Amygdala (tissue), 56 donors: ENCODE measurements at regions not wholly inside any gene's neighbourhood (a gene's known extent, or its start where the extent isn't known, plus 50 kb on each side); places are given as distances from the start of the nearest gene placed in this dataset.
A peak's percentile ranks its signal among the peaks of the same experiment; 100 is the strongest.

Experiments used
- DNase-seq, 56 donors: peaks; one replicate each; lab custom pipeline; 2025; lab: John Stamatoyannopoulos, UW

DNA sequence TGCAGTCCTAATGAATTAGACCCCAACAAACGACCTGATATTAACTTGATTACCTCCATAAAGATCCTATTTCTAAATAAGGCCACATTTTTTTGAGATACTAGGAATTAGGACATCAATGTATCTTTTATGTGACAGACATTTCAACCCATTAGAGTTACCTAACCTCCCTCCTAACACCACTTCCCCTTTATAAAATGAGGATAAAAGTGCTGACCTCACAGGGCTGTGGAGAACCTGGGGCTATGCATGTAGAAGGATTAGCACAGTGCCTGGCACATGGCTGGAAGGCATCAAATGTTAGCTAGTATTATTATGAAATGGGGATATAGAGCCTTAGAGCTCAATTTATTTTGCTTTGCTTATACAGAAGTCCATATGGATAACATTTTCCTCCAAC lies 53.5 kb upstream of the LRRN1 start:
- DNase-seq: no peak

DNA sequence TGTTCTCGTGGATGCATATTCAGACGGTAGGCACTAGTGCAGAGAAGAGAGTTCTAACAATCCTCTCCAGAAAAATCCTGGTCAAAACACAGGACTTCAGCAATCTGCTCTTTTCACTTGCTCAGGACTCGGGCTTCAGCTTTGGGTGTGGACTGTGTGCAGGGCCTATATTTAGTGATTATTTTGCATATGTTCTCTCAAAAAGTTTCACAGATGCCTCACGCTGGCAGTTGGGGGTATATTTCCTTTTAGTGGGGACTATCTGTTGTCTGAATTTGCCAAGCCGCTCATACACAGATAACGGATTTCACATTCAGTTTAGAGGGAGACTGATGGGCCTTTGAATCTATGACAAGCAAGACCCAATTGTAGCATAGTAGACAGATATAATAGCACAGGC lies 54.4 kb upstream of the LRRN1 start:
- DNase-seq: no peak

DNA sequence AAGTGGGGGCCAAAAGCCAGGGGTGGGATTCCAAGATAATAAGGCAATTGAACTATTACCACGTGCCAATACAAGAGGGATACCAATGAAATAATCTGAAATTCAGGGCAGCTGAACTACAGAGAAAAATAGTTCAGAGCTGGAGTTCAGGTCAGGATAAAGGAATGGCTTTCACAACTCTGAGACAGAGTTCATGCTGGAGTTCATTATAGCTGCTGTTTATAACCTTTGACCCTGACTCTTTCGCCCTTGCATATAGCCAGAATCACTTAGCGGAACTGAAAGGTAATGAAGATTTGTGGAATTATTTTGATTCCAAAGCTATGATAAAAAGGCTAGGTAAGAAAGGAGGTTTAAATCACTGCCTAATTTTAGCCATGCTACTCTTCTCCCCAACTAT lies 55.5 kb upstream of the LRRN1 start:
- DNase-seq: no peak

DNA sequence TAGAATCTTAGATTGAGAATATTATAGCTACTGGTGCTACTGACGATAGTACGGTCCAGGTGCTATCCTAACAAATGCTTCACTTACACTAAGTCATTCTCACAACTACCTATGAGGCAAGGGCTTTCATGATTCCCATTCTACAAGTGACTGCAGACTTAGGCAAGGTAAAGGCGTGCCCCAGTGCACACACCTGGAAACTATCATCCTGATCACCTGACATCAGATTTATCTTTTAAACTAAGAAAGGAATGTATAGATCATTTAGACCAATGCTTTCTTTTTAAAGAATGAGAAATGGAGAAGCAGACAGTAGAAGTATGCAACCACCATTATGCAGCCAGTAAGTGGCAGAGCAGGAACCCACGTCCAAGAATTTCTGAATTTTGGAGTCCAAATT lies 59.2 kb upstream of the LRRN1 start:
- DNase-seq: no peak

DNA sequence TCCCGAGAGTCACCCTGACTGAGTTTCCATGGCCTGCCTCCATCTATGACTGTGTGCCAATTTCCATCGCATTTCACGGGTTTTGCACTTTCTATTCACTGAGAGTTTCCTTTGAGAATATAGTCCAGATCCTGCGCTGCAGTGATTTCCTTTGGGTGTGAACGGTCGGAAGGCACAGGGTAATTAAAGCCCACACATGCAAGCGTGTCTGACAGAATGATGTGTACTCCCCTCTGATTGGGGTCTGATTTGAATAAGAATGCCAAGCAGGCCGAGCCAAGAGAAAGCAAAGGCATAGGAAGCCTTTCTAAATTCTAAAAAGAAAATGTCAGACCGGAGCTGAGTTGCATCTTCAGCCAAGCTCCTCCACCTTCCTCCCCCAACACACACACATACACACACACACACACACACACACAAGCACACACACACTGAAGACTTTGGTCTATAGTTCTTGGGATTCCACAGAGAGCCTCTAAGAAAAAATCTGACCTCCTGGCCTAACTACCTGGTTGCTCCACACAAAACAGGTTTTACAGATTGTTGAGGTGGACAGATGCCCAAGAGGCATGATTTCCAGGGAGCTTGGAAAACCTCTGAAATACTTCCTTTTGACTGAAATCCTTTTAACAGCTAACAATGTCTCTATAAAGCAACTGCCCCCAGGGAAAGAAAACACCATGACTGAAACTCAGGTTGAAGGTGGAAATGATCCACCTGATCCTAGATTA lies 59.7 kb upstream of the LRRN1 start:
- peak in 1 of 56 donors; percentile 3 for DNase-seq

DNA sequence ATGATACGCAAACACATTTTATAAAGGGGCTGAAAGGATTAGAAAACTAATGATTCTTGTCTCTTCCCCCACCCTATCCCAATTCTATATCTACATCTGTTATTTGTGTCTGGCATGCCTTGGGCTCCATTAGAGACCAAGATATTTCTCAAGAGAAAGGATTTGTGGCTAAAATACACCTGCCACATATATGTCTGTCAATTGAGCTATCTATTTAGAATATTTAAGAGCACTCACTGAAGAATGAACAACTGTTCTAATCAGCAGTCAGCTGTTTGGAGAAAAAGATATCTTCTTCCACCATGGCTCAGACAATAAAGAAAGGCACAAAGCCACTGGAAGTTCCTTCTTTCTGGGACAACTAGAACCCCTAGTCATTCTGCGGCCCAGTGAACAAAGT lies 61.7 kb upstream of the LRRN1 start:
- DNase-seq: no peak

- DNase-seq: no peak
Observed at GRCh38 chr3:3735919-3736318, 63.3 kb upstream of the LRRN1 start.

GRCh38 chr3:3734881-3735280 lies 64.3 kb upstream of the LRRN1 start:
- no peak for DNase-seq

GRCh38 chr3:3729261-3729660 lies 70.0 kb upstream of the LRRN1 start:
- no peak for DNase-seq

DNA sequence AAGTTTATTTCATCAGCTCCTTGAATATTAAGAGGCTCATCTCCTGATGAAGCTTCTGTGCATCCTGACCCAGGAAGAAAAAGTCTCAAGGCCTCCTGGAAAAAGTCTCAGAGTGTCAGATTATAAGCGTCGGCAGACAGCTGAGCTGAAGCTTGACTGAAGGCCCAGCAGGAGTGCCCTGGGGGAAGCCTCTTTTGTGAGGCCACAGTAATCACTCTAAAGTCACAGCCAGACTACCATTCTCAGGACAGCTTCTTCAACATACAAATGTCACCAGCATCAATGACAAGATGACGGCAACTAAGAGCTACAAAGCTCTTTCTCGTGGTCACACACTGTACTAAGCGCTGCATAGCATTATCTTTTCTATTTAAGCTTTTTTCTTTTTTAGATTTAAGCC lies 72.7 kb upstream of the LRRN1 start:
- DNase-seq: no peak

DNA sequence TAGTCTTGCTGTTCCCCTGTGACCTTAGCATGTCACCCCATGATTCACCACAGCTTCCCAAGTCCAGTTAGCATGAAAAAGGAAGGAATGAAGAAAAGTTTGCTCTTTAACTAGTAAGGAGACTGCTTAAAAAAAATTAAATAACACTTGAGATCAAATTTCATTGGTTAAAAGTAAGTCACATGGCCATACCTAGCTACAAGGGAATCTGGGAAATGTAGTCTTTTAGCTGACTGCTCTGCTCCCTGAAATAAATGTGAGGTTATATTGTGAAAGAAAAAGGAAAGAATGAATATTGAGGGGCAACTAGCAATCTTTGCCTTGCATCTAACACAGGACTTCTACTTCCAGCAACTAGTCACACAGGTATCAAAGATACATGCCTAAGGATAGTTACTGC lies 84.7 kb upstream of the LRRN1 start:
- DNase-seq: no peak

- no peak for DNase-seq
Observed at GRCh38 chr3:3712971-3713370, 86.3 kb upstream of the LRRN1 start.

GRCh38 chr3:3708769-3709115 lies 90.5 kb upstream of the LRRN1 start:
- no peak for DNase-seq

DNA sequence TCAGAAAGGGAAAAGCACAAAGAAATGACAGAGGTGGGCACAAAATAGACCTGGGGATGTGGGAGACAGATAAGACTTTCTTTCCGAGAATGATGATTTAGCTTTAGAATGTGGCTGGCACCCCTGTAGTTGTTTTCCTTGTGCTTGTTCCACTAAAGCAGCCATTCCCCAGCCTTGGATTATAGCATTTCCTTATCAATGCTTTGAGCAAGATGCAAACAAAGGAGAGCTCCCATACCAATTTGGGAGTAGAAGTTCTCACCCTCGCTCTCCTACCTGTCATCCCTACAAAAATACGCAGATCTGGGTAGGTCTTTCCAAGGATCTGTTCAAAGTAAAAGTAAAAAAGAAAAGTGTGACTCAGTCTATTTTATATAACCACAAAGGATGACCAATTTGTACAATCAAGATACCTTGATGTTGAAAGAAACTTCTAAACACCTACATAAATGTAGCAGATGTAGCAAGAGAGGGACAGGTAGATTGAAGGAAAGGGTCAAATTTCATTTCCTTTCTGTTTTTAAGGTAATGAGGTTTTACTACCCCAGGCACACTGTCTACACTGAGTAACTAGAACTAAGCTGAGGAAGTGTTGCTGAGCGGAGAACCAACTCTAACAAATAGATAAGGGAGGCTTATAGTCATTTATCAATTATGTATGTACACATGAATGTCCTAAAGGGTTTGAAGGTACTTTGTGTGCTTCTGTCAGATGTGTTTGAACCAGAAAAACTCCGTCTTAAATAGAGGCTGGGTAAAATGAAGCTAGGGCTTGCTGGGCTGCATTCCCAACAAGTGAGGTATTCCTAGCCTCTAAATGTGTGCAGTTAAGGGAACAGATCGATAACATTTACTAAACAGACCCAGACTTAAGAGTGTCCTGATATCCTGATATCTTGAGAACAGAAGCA lies 91.1 kb upstream of the LRRN1 start:
- DNase-seq: no peak

DNA sequence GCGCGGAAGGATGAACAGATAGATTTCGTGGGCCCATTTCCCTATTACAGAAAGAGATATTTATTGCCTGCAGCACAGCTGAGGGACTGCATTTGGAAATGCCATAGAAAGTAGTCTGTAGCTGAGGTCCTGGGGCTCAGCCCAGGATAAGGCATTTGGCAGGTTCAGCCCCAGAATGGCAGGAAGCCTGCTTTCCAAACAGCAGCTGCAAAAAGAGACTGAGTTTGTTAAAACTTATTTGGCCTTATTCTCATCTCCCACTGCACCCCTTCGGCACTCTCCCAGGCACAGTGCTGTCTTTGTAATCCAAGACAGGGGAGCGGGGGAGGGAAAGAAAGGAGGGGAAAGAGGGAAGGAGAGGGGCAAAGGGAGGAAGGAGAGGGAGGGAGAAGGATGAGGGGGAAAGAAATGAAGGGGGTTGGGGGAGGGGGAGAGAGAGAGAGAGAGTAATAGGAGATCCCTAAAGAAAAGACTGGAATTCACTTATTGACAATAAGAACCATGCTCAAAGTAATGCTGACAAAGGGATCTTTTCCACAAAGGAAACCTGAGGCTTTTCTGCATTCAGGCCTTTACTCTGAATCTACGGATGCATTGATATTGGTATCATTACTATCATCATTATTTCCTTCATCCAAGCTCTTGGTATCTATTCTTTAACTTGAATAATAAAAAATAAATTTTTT lies 94.0 kb upstream of the LRRN1 start:
- DNase-seq: peak in 46 of 56 donors; percentile 6 to 82 (median 24)

DNA sequence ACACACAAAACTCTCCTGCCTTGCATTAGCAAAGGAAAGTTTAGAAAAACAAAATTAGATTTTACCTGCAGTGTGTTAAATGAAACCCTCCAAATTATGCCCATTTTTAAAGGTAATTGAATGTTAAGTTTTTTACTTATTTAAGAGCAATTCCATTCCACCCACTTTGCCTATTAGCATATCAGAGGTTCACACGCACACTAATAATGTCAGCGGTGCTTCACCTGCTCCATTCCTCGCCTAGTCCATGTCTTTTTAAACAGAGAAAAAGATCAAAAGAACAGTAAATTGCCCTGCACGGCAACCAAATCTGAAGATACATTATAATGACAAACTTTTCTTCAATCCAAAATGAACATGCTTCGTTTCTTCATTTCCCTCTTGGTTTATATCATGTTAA lies 97.3 kb upstream of the LRRN1 start:
- no peak for DNase-seq

- no peak for DNase-seq
Observed at GRCh38 chr3:3699816-3700633, 99.2 kb upstream of the LRRN1 start.

DNA sequence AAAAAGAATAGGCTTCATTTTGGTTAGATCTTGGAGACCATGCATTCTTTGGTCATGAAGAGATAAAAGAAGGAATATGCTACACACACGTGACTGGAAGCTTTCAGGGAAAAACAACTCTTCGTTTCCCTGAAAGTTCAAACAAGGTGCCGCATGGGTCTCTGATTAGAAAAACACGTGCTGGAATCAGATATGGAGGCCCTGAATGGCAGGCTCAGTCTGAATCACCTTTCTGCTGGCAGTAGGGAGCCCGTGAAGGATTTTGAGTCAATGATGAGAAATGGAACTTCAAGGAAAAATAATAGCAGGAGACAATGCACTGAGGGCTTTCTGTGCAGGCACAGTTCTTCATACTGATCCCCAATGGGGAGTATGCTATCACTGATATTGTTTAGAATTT lies 99.8 kb upstream of the LRRN1 start:
- no peak for DNase-seq

GRCh38 chr3:3696345-3696744 lies 102.9 kb upstream of the LRRN1 start:
- DNase-seq: no peak

- DNase-seq: no peak
Observed at GRCh38 chr3:3693593-3693992, 105.6 kb upstream of the LRRN1 start.
